NT2/D1 (cell line): ENCODE measurements at regions not wholly inside any gene's neighbourhood (a gene's known extent, or its start where the extent isn't known, plus 50 kb on each side); places are given as distances from the start of the nearest gene placed in this dataset.

ENCODE experiments used
- SUZ12 ChIP-seq: IDR thresholded peaks from 2 replicates; pipeline ENCODE4 v1.6.1; 2011; ENCODE audit not compliant: insufficient read length, insufficient read depth; ENCODE audit errors: extremely low read depth
- YY1 ChIP-seq: IDR thresholded peaks from 2 replicates; pipeline ENCODE4 v1.6.1; 2011; ENCODE audit not compliant: insufficient read length, insufficient read depth
- ZNF274 ChIP-seq: IDR thresholded peaks from 2 replicates; pipeline ENCODE4 v1.6.1; 2011; ENCODE audit warnings: mild to moderate bottlenecking, low read depth, low read length

DNA sequence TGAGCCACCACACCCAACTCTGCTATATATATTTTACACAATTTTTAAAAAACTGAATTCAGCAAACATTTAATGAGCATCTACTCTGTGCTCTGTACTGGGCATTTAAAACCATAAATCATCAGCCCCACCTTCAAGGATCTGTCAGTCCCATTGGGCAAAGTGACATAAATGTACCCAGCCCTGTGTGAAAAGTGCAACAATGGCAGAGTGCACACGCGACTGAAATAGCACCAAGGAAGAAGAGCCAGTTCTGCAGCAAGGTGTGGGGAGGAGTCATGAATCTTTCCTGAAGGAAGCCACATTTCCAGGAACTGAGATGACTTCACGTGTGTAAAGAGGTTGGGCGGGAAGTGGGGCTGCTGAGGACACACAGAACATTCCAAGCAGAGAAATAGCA, 111.5 kb upstream of the ATP6AP2 start:
- TF ChIP-seq YY1: no peak
- no peak for TF ChIP-seq SUZ12
- TF ChIP-seq ZNF274: no peak
